PC-9 (cell line): ENCODE measurements at regions not wholly inside any gene's neighbourhood (a gene's known extent, or its start where the extent isn't known, plus 50 kb on each side); places are given as distances from the start of the nearest gene placed in this dataset.

Source experiments
- BruUV-seq: library from RNA; stranded (reverse); fragments of 400-500 nt; replicated peaks from 2 replicates; lab custom pipeline; 2021; lab: Mats Ljungman, UMichigan
- CTCF ChIA-PET: fragments of 300-600 bp; sonication (Branson Sonifier 250); formaldehyde crosslinking; loops from one replicate; lab custom pipeline; 2022; ENCODE audit warnings: antibody characterized with exemption; lab: Charles Lee
- POLR2A ChIA-PET: fragments of 300-600 bp; sonication (Branson Sonifier 250); formaldehyde crosslinking; loops from one replicate; lab custom pipeline; 2022; ENCODE audit warnings: antibody characterized with exemption; ENCODE audit not compliant: unreplicated experiment; lab: Charles Lee
- DNase-seq, 2 experiments: peaks; one replicate each; pipeline versions ENCODE4 v3.0.0 to v3.0.0-alpha.2; 2015 to 2022; ENCODE audit warnings: mixed read lengths in 1 of 2
- H2AFZ ChIP-seq: fragments of 200-600 bp; sonication (generic); 2 replicates; pipeline ENCODE4 v1.8.1; 2017; ENCODE audit warnings: antibody characterized with exemption
- H3F3A ChIP-seq: fragments of 200-600 bp; sonication (generic); 2 replicates; pipeline ENCODE4 v1.8.1; 2017; ENCODE audit warnings: antibody characterized with exemption, mild to moderate bottlenecking, low read depth; ENCODE audit not compliant: insufficient read depth
- H3K27ac ChIP-seq: fragments of 200-600 bp; sonication (generic); 2 replicates; pipeline ENCODE4 v1.6.1; 2016; ENCODE audit warnings: mixed run types
- H3K27me3 ChIP-seq: fragments of 200-600 bp; sonication (generic); 2 replicates; pipeline ENCODE4 v1.6.1; 2016; ENCODE audit warnings: low read depth, mixed run types; ENCODE audit not compliant: insufficient read depth
- H3K36me3 ChIP-seq: fragments of 200-600 bp; sonication (generic); 2 replicates; pipeline ENCODE4 v1.6.1; 2016; ENCODE audit warnings: low read depth, mixed run types
- H3K4me1 ChIP-seq: fragments of 200-600 bp; sonication (generic); replicated peaks from 2 replicates; pipeline ENCODE4 v1.6.1; 2016; ENCODE audit warnings: mixed run types; ENCODE audit not compliant: insufficient read depth
- H3K4me2 ChIP-seq: fragments of 200-600 bp; sonication (generic); 2 replicates; pipeline ENCODE4 v1.6.1; 2017; ENCODE audit warnings: mixed run types
- H3K4me3 ChIP-seq: fragments of 200-600 bp; sonication (generic); 2 replicates; pipeline ENCODE4 v1.6.1; 2016; ENCODE audit warnings: mixed run types
- H3K79me2 ChIP-seq: fragments of 200-600 bp; sonication (generic); 2 replicates; pipeline ENCODE4 v1.6.1; 2017; ENCODE audit warnings: low read depth, mixed run types
- H3K9me2 ChIP-seq: fragments of 200-600 bp; sonication (generic); 2 replicates; pipeline ENCODE4 v1.8.1; 2017; ENCODE audit warnings: mild to moderate bottlenecking; ENCODE audit not compliant: insufficient read depth
- H3K9me3 ChIP-seq: fragments of 200-600 bp; sonication (generic); 2 replicates; pipeline ENCODE4 v1.8.1; 2016; ENCODE audit warnings: low read depth; ENCODE audit not compliant: insufficient read depth
- H4K20me1 ChIP-seq: fragments of 200-600 bp; sonication (generic); 2 replicates; pipeline ENCODE4 v1.8.1; 2017; ENCODE audit not compliant: insufficient read depth
- EZH2 ChIP-seq: fragments of 200-600 bp; sonication (generic); IDR thresholded peaks from 2 replicates; pipeline ENCODE4 v1.8.0; 2017; ENCODE audit warnings: antibody characterized with exemption, low read depth
- intact Hi-C: fragments of 100-400 bp; cut with micrococcal nuclease; formaldehyde crosslinking; loops from one replicate; pipeline ENCODE4 v1.10.0; 2022; ENCODE audit not compliant: unreplicated experiment
- TF ChIP-seq, protein P1 (sequence below): fragments of 200-600 bp; sonication (generic); conservative IDR thresholded peaks from 2 replicates; pipeline ENCODE4 v1.6.1; 2017; ENCODE audit warnings: mixed run types, antibody characterized with exemption, mild to moderate bottlenecking, moderate library complexity

GRCh38 chr6:153938876-153939275 is 100.2 kb upstream of the OPRM1 start:
- TF ChIP-seq EZH2: no peak
- TF ChIP-seq, protein P1, sequence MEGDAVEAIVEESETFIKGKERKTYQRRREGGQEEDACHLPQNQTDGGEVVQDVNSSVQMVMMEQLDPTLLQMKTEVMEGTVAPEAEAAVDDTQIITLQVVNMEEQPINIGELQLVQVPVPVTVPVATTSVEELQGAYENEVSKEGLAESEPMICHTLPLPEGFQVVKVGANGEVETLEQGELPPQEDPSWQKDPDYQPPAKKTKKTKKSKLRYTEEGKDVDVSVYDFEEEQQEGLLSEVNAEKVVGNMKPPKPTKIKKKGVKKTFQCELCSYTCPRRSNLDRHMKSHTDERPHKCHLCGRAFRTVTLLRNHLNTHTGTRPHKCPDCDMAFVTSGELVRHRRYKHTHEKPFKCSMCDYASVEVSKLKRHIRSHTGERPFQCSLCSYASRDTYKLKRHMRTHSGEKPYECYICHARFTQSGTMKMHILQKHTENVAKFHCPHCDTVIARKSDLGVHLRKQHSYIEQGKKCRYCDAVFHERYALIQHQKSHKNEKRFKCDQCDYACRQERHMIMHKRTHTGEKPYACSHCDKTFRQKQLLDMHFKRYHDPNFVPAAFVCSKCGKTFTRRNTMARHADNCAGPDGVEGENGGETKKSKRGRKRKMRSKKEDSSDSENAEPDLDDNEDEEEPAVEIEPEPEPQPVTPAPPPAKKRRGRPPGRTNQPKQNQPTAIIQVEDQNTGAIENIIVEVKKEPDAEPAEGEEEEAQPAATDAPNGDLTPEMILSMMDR: no peak
- Histone ChIP-seq H3K27ac (no peak overlapping the region), H2AFZ (no peak overlapping the region), H4K20me1 (no peaks in the 10 kb centered on the region), H3K79me2 (no peaks in the 10 kb centered on the region), H3K4me2 (no peak overlapping the region), H3K4me1 (no peaks in the 10 kb centered on the region), H3K27me3 (no peaks in the 10 kb centered on the region), H3F3A (no peaks in the 10 kb centered on the region), H3K36me3 (no peaks in the 10 kb centered on the region), H3K4me3 (no peak overlapping the region), H3K9me2 (no peaks in the 10 kb centered on the region), H3K9me3 (no peaks in the 10 kb centered on the region)
- ChIA-PET POLR2A (no interaction called here), CTCF (no interaction called here)
- intact Hi-C loops: no loop called here
- DNase-seq: no peak
- BruUV-seq: no TSS peak

DNA sequence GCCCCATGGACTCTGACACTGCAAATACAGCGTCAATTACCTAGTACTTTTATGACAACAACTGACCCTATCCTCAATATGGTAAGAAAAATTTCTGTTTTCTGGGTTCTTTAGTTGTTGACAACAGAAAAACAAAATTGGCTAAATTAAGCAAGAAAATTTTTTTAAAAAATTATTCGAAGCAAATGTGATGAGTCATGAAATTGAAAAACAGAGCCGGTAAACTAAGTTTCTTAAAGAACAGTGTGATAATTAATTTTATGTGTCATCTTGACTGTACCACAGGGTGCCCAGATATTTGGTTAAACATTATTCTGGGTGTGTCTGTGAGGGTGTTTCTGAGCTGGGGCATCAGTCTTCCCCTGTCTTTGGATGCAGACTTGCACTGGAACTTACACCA is 107.6 kb upstream of the OPRM1 start:
- Histone ChIP-seq H3K4me1 (no peaks in the 10 kb centered on the region), H3K27me3 (no peaks in the 10 kb centered on the region), H2AFZ (no peak overlapping the region), H3K9me2 (no peaks in the 10 kb centered on the region), H3K27ac (no peak overlapping the region), H3K4me3 (no peak overlapping the region), H3K36me3 (no peaks in the 10 kb centered on the region), H3K4me2 (no peak overlapping the region), H3K79me2 (no peaks in the 10 kb centered on the region), H4K20me1 (no peaks in the 10 kb centered on the region), H3F3A (no peaks in the 10 kb centered on the region), H3K9me3 (no peaks in the 10 kb centered on the region)
- no TSS peak for BruUV-seq
- intact Hi-C loops: no loop called here
- DNase-seq: no peak
- ChIA-PET CTCF (no interaction called here), POLR2A (no interaction called here)
- TF ChIP-seq, protein P1: no peak
- TF ChIP-seq EZH2: no peak

GRCh38 chr6:153927867-153928266 is 111.2 kb upstream of the OPRM1 start:
- Histone ChIP-seq H3K27me3 (no peaks in the 10 kb centered on the region), H3K4me2 (no peak overlapping the region), H3K27ac (no peak overlapping the region), H3K4me3 (no peak overlapping the region), H3K36me3 (no peaks in the 10 kb centered on the region), H3K9me3 (no peaks in the 10 kb centered on the region), H3F3A (no peaks in the 10 kb centered on the region), H3K4me1 (no peaks in the 10 kb centered on the region), H2AFZ (no peak overlapping the region), H4K20me1 (no peaks in the 10 kb centered on the region), H3K9me2 (no peaks in the 10 kb centered on the region), H3K79me2 (no peaks in the 10 kb centered on the region)
- CTCF ChIA-PET: no interaction called here
- POLR2A ChIA-PET: no interaction called here
- DNase-seq: no peak
- BruUV-seq: no TSS peak
- TF ChIP-seq EZH2: no peak
- TF ChIP-seq, protein P1: no peak
- intact Hi-C loops: no loop called here
